ENCODE measurements at regions not wholly inside any gene's neighbourhood (a gene's known extent, or its start where the extent isn't known, plus 50 kb on each side); places are given as distances from the start of the nearest gene placed in this dataset.

- no peak for DNase-seq (ENCODE audit: low read depth)
These were observed 107.7 kb downstream of the LBH start for GRCh38 chr2:30339071-30339470.

GRCh38 chr2:30341500-30342267 is 105.4 kb upstream of the LCLAT1 start:
- DNase-seq (ENCODE audit: low read depth), result no peak

GRCh38 chr2:30346471-30347169 is 100.4 kb upstream of the LCLAT1 start:
- DNase-seq (ENCODE audit: low read depth), result no peak

- no peak for DNase-seq (ENCODE audit: low read depth)
These were observed 98.2 kb upstream of the LCLAT1 start for GRCh38 chr2:30348825-30349224.

- no peak for DNase-seq (ENCODE audit: low read depth)
These were observed 97.4 kb upstream of the LCLAT1 start for GRCh38 chr2:30349691-30350090.

GRCh38 chr2:30351116-30351515 is 95.9 kb upstream of the LCLAT1 start:
- DNase-seq (ENCODE audit: low read depth), result no peak

GRCh38 chr2:30351949-30352348 is 95.1 kb upstream of the LCLAT1 start:
- DNase-seq (ENCODE audit: low read depth), result no peak

- DNase-seq (ENCODE audit: low read depth), result no peak
These were observed 92.9 kb upstream of the LCLAT1 start for GRCh38 chr2:30354150-30354549.

GRCh38 chr2:30354621-30355020 is 92.4 kb upstream of the LCLAT1 start:
- DNase-seq (ENCODE audit: low read depth), result no peak

- no peak for DNase-seq (ENCODE audit: low read depth)
These were observed 91.7 kb upstream of the LCLAT1 start for GRCh38 chr2:30355306-30355705.

GRCh38 chr2:30356071-30356470 is 91.0 kb upstream of the LCLAT1 start:
- no peak for DNase-seq (ENCODE audit: low read depth)

- no peak for DNase-seq (ENCODE audit: low read depth)
These were observed 90.3 kb upstream of the LCLAT1 start for GRCh38 chr2:30356776-30357175.

- no peak for DNase-seq (ENCODE audit: low read depth)
These were observed 88.7 kb upstream of the LCLAT1 start for GRCh38 chr2:30358351-30358750.

- no peak for DNase-seq (ENCODE audit: low read depth)
These were observed 88.2 kb upstream of the LCLAT1 start for GRCh38 chr2:30358842-30359241.

- no peak for DNase-seq (ENCODE audit: low read depth)
These were observed 87.3 kb upstream of the LCLAT1 start for GRCh38 chr2:30359644-30360167.

- DNase-seq (ENCODE audit: low read depth), result no peak
These were observed 85.2 kb upstream of the LCLAT1 start for GRCh38 chr2:30361751-30362394.

GRCh38 chr2:30362468-30363081 is 84.5 kb upstream of the LCLAT1 start:
- DNase-seq (ENCODE audit: low read depth), result no peak

GRCh38 chr2:30363406-30363805 is 83.6 kb upstream of the LCLAT1 start:
- DNase-seq (ENCODE audit: low read depth), result no peak

GRCh38 chr2:30365201-30365600 is 81.8 kb upstream of the LCLAT1 start:
- no peak for DNase-seq (ENCODE audit: low read depth)

- no peak for DNase-seq (ENCODE audit: low read depth)
These were observed 80.8 kb upstream of the LCLAT1 start for GRCh38 chr2:30366199-30366691.

GRCh38 chr2:30367232-30368070 is 79.6 kb upstream of the LCLAT1 start:
- DNase-seq (ENCODE audit: low read depth), result no peak

Data from activated T-cell treated with anti-CD3 and anti-CD28 coated beads for 1 hour (primary cell).